ENCODE measurements at regions not wholly inside any gene's neighbourhood (a gene's known extent, or its start where the extent isn't known, plus 50 kb on each side); places are given as distances from the start of the nearest gene placed in this dataset.

GRCh38 chr4:189511581-189511980 lies 429.1 kb upstream of the FRG1 start:
- TF ChIP-seq CTCF (conservative IDR thresholded peaks at IDR 0.05; ENCODE audit: low read depth, low read length) (no peak), EZH2 (IDR thresholded peaks at IDR 0.05; ENCODE audit: low read length, unreplicated experiment) (no peak), EZH2phosphoT487 (IDR thresholded peaks at IDR 0.05; ENCODE audit: borderline replicate concordance, low read length) (no peak)

All from PC-3 (cell line).